GM12891 (cell line): ENCODE measurements at regions not wholly inside any gene's neighbourhood (a gene's known extent, or its start where the extent isn't known, plus 50 kb on each side); places are given as distances from the start of the nearest gene placed in this dataset.

Source experiments
- POLR2A ChIP-seq: IDR thresholded peaks from 2 replicates; pipeline ENCODE4 v1.6.1; 2011; ENCODE audit warnings: low read depth, low read length, control low read depth
- SPI1 ChIP-seq: IDR thresholded peaks from 2 replicates; pipeline ENCODE4 v1.6.1; 2011; ENCODE audit warnings: low read depth, low read length, control low read depth
- TAF1 ChIP-seq: IDR thresholded peaks from 2 replicates; pipeline ENCODE4 v1.6.1; 2011; ENCODE audit warnings: low read depth, low read length, control low read depth

DNA sequence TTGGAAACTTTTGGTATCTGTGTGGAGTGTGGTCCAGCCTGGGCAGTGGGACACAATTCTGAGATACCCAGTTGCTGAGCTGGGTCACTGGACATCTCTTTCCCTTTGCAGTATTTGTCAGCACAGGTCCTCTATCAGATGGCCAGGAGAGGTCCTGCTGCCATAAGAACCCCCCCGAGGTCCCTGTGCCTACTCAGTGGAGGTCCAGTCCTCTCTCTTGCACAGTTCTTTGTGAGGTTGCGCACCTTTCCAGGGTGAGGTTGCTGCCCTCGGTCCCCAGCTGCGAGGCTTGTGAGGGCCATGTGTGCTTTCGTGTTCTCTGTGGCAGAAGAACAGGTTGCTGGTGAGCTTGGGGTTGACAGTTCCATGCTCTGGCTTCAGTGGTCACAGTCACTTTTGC lies 320.6 kb downstream of the QKI start:
- TF ChIP-seq TAF1: no peak
- TF ChIP-seq POLR2A: no peak
- TF ChIP-seq SPI1: no peak
